H9 (cell line): ENCODE measurements at regions not wholly inside any gene's neighbourhood (a gene's known extent, or its start where the extent isn't known, plus 50 kb on each side); places are given as distances from the start of the nearest gene placed in this dataset.

Source experiments
- DNase-seq: peaks from one replicate; pipeline ENCODE4 v3.0.0-alpha.2; 2017
- H2AFZ ChIP-seq: one replicate; pipeline ENCODE4 v1.6.1; 2013; ENCODE audit warnings: mild to moderate bottlenecking, low read length, control low read depth, moderate library complexity
- H2AK5ac ChIP-seq: 2 replicates; pipeline ENCODE4 v1.6.1; 2013; ENCODE audit warnings: low read length, control low read depth, mixed read lengths; ENCODE audit not compliant: insufficient read length
- H2BK120ac ChIP-seq: one replicate; pipeline ENCODE4 v1.6.1; 2013; ENCODE audit warnings: low read depth, mild to moderate bottlenecking, low read length, control low read depth, inconsistent platforms; ENCODE audit not compliant: poor library complexity, severe bottlenecking
- H2BK12ac ChIP-seq: 2 replicates; pipeline ENCODE4 v1.6.1; 2013; ENCODE audit warnings: low read length, control low read depth, mixed read lengths, low read depth; ENCODE audit not compliant: insufficient read length
- H2BK15ac ChIP-seq: 2 replicates; pipeline ENCODE4 v1.6.1; 2013; ENCODE audit warnings: low read depth, low read length, control low read depth
- H2BK20ac ChIP-seq: one replicate; pipeline ENCODE4 v1.6.1; 2013; ENCODE audit warnings: low read depth, mild to moderate bottlenecking, low read length, control low read depth, inconsistent platforms; ENCODE audit not compliant: poor library complexity, severe bottlenecking
- H2BK5ac ChIP-seq: 2 replicates; pipeline ENCODE4 v1.6.1; 2013; ENCODE audit warnings: low read length, control low read depth, mixed read lengths; ENCODE audit not compliant: insufficient read length
- H3K14ac ChIP-seq: 2 replicates; pipeline ENCODE4 v1.6.1; 2013; ENCODE audit warnings: low read length, control low read depth; ENCODE audit not compliant: insufficient read depth
- H3K18ac ChIP-seq: 2 replicates; pipeline ENCODE4 v1.6.1; 2013; ENCODE audit warnings: low read depth, mild to moderate bottlenecking, mixed read lengths, low read length, control low read depth; ENCODE audit not compliant: insufficient read length
- H3K23ac ChIP-seq: 2 replicates; pipeline ENCODE4 v1.6.1; 2013; ENCODE audit warnings: low read length, control low read depth, mixed read lengths, low read depth; ENCODE audit not compliant: insufficient read length
- H3K23me2 ChIP-seq: 2 replicates; pipeline ENCODE4 v1.6.1; 2013; ENCODE audit warnings: low read depth, mild to moderate bottlenecking, mixed read lengths, low read length, control low read depth; ENCODE audit not compliant: insufficient read length, poor library complexity, severe bottlenecking
- H3K27ac ChIP-seq: 2 replicates; pipeline ENCODE4 v1.5.1; 2013; ENCODE audit warnings: low read length, control low read depth, mixed read lengths, low read depth; ENCODE audit not compliant: insufficient read length
- H3K27me3 ChIP-seq: 2 replicates; pipeline ENCODE4 v1.6.1; 2013; ENCODE audit warnings: low read length, control low read depth, inconsistent platforms; ENCODE audit not compliant: insufficient read depth
- H3K4ac ChIP-seq: 2 replicates; pipeline ENCODE4 v1.6.1; 2013; ENCODE audit warnings: low read depth, mild to moderate bottlenecking, control low read depth, inconsistent platforms, low read length, moderate library complexity
- H3K4me1 ChIP-seq: 2 replicates; pipeline ENCODE4 v1.6.1; 2013; ENCODE audit warnings: low read length, control low read depth, inconsistent platforms; ENCODE audit not compliant: insufficient read depth
- H3K4me2 ChIP-seq: 2 replicates; pipeline ENCODE4 v1.6.1; 2013; ENCODE audit warnings: low read length, control low read depth, mixed read lengths; ENCODE audit not compliant: insufficient read length, insufficient read depth
- H3K56ac ChIP-seq: 2 replicates; pipeline ENCODE4 v1.6.1; 2013; ENCODE audit warnings: low read depth, mild to moderate bottlenecking, mixed read lengths, low read length, control low read depth; ENCODE audit not compliant: insufficient read length
- H3K79me1 ChIP-seq: 2 replicates; pipeline ENCODE4 v1.6.1; 2013; ENCODE audit warnings: low read depth, mild to moderate bottlenecking, moderate library complexity, low read length, control low read depth, inconsistent platforms; ENCODE audit not compliant: insufficient read depth, poor library complexity, severe bottlenecking
- H3K79me2 ChIP-seq: 2 replicates; pipeline ENCODE4 v1.6.1; 2013; ENCODE audit warnings: low read length, control low read depth, inconsistent platforms; ENCODE audit not compliant: insufficient read depth
- H3K9ac ChIP-seq: 2 replicates; pipeline ENCODE4 v1.6.1; 2013; ENCODE audit warnings: low read length, control low read depth, mixed read lengths; ENCODE audit not compliant: insufficient read length; ENCODE audit errors: extremely low read depth
- H3K9me3 ChIP-seq: one replicate; pipeline ENCODE4 v1.6.1; 2013; ENCODE audit warnings: low read depth, low read length, inconsistent platforms; ENCODE audit not compliant: control insufficient read depth
- H3T11ph ChIP-seq: one replicate; pipeline ENCODE4 v1.6.1; 2013; ENCODE audit warnings: mild to moderate bottlenecking, low read length, control low read depth, inconsistent platforms
- H4K20me1 ChIP-seq: one replicate; pipeline ENCODE4 v1.6.1; 2013; ENCODE audit not compliant: control insufficient read depth, insufficient read length, insufficient read depth
- H4K5ac ChIP-seq: 2 replicates; pipeline ENCODE4 v1.6.1; 2013; ENCODE audit warnings: low read depth, mild to moderate bottlenecking, mixed read lengths, low read length, control low read depth; ENCODE audit not compliant: insufficient read length
- H4K8ac ChIP-seq: replicated peaks from 2 replicates; pipeline ENCODE4 v1.6.1; 2013; ENCODE audit warnings: low read length, control low read depth, mixed read lengths, low read depth; ENCODE audit not compliant: insufficient read length
- H4K91ac ChIP-seq: 2 replicates; pipeline ENCODE4 v1.6.1; 2013; ENCODE audit warnings: low read depth, mild to moderate bottlenecking, moderate library complexity, mixed read lengths, low read length, control low read depth; ENCODE audit not compliant: insufficient read length
- H3K27ac Mint-ChIP-seq, 3 experiments: 2 replicates in 2 of 3; 3 replicates in 1 of 3; pipeline ENCODE4 v1.8.0; 2020 to 2021; ENCODE audit warnings: mixed read lengths in 3 of 3, mild to moderate bottlenecking in 1 of 3, moderate library complexity in 1 of 3
- H3K27me3 Mint-ChIP-seq: 2 replicates; pipeline ENCODE4 v1.8.0; 2021; ENCODE audit warnings: low read depth, mild to moderate bottlenecking, moderate library complexity, mixed read lengths
- H3K36me3 Mint-ChIP-seq, 3 experiments: 2 replicates in 2 of 3; 3 replicates in 1 of 3; pipeline ENCODE4 v1.8.0; 2020 to 2021; ENCODE audit warnings: low read depth in 3 of 3, mixed read lengths in 3 of 3; ENCODE audit not compliant: insufficient read depth in 1 of 3
- H3K4me1 Mint-ChIP-seq, 2 experiments: 2 replicates each; pipeline ENCODE4 v1.8.0; 2020; ENCODE audit warnings: mixed read lengths in 2 of 2
- H3K4me3 Mint-ChIP-seq, 2 experiments: 2 replicates in 1 of 2; 3 replicates in 1 of 2; pipeline ENCODE4 v1.8.0; 2020 to 2021; ENCODE audit warnings: mild to moderate bottlenecking in 2 of 2, mixed read lengths in 2 of 2, moderate library complexity in 1 of 2
- H3K9me3 Mint-ChIP-seq, 2 experiments: 2 replicates in 1 of 2; 3 replicates in 1 of 2; pipeline ENCODE4 v1.8.0; 2020; ENCODE audit warnings: mild to moderate bottlenecking in 2 of 2, mixed read lengths in 2 of 2, moderate library complexity in 1 of 2
- CTCF ChIP-seq: fragments of 200-600 bp; sonication (generic); conservative IDR thresholded peaks from 3 replicates; pipeline ENCODE4 v1.8.0; 2021; ENCODE audit warnings: antibody characterized with exemption, mild to moderate bottlenecking

GRCh38 chrX:25131055-25131454 is 115.3 kb upstream of the ARX start:
- DNase-seq = no peak
- H3K14ac ChIP-seq = no peak overlapping the region
- H4K91ac ChIP-seq = no peak overlapping the region
- no peak overlapping the region for H3K9ac ChIP-seq
- H3K79me2 ChIP-seq = no peaks in the 10 kb centered on the region
- H3K27me3 ChIP-seq = no peaks in the 10 kb centered on the region
- H4K5ac ChIP-seq = no peak overlapping the region
- no peak overlapping the region for H3K4me3 Mint-ChIP-seq
- H4K8ac ChIP-seq = no peak overlapping the region
- H2BK5ac ChIP-seq = no peak overlapping the region
- no peak overlapping the region for H3K23ac ChIP-seq
- H2BK12ac ChIP-seq = no peak overlapping the region
- no peak overlapping the region for H2BK15ac ChIP-seq
- peaks cover 2 to 12% (median 5%) of the 10 kb centered on the region in 3 experiments; a peak in 4 of 7 replicates for H3K36me3 Mint-ChIP-seq
- H3K18ac ChIP-seq = no peak overlapping the region
- no peaks in the 10 kb centered on the region for H4K20me1 ChIP-seq
- no peak overlapping the region for H3K4me2 ChIP-seq
- no peak overlapping the region for H3K4ac ChIP-seq
- H2AK5ac ChIP-seq = no peak overlapping the region
- H3K56ac ChIP-seq = no peak overlapping the region
- no peak overlapping the region for H3K27ac Mint-ChIP-seq
- peaks cover 10 to 12% of the 10 kb centered on the region in 2 experiments for H3K4me1 Mint-ChIP-seq
- TF ChIP-seq CTCF = no peak
- H2BK20ac ChIP-seq = no peak overlapping the region
- no peaks in the 10 kb centered on the region for H3K79me1 ChIP-seq
- no peak overlapping the region for H2AFZ ChIP-seq
- peaks cover 4 to 8% of the 10 kb centered on the region in 2 experiments; a peak in 4 of 5 replicates for H3K9me3 Mint-ChIP-seq
- no peaks in the 10 kb centered on the region for H3K9me3 ChIP-seq
- H3T11ph ChIP-seq = no peak overlapping the region
- H3K4me1 ChIP-seq = peaks cover 2% of the 10 kb centered on the region
- H3K27ac ChIP-seq = no peak overlapping the region
- no peaks in the 10 kb centered on the region for H3K27me3 Mint-ChIP-seq
- no peak overlapping the region for H2BK120ac ChIP-seq
- H3K23me2 ChIP-seq = no peaks in the 10 kb centered on the region
